ENCODE measurements at regions not wholly inside any gene's neighbourhood (a gene's known extent, or its start where the extent isn't known, plus 50 kb on each side); places are given as distances from the start of the nearest gene placed in this dataset.

DNA sequence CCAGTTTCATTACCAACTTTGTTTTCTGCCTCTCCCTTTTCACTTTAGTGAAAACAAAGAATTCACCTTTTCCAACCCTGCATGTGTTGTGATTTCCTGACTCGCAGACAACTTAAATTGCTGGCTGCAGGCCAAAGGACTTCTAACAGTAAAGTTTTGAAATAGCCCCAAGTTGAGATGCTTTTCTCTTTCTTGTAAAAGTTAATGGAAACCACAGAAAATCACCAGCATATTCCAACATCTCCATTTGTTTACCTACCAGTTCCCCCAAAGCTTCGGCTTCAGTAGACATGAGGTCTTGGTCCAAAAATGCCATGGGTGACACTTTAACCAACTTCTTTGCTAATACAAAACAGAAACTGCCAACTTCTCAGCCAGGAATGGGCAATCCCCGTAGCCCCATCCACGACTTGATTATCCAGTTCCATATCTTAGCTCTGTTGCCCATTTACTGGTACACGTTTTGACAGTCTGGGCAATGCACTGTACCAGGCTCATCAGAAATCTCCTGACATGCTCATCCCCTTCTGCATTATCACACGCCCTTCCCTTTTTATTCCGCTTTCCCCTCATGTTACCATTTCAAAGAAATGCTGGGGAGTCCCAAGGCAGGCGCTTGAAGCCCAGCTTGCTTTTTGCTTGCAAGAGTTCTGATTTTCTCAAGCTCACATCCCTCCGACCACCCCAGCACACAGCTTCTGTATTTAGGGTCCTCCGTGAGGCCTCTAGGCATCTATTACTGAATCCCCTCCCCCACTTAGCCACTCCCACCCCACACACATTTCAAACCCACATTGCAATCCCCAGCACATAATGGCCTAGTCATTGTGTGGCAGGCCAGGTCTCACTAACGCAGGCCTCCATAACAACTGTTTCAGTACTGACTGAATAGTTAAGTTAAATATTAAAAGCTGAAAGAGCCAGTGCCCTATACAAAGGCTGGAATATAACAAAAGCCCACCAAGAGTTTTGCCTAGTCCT, 137.9 kb upstream of the S100G start:
- H4K20me1 ChIP-seq (ENCODE audit: control insufficient read depth, insufficient read depth) = no peaks in the 10 kb centered on the region
- POLR2A ChIA-PET = no interaction called here
- no TSS peak for BruUV-seq (replicated peaks)
- H3K36me3 ChIP-seq (ENCODE audit: control insufficient read depth in 2 of 2, insufficient read depth in 2 of 2, low read length in 1 of 2) = no peaks in the 10 kb centered on the region
- intact Hi-C loops (cut with micrococcal nuclease; ENCODE audit: unreplicated experiment) = no loop called here
- no peak overlapping the region for H3K27ac ChIP-seq (ENCODE audit: control insufficient read depth, insufficient read depth)
- in situ Hi-C loops (cut with MboI) = no loop called here
- no peak overlapping the region for H2AFZ ChIP-seq (ENCODE audit: control insufficient read depth, low read depth, low read length)
- no peak overlapping the region for H3K4me2 ChIP-seq (ENCODE audit: control insufficient read depth, insufficient read depth)
- H3K9me3 ChIP-seq (replicated peaks; ENCODE audit: control insufficient read depth, insufficient read depth, low read length) = no peaks in the 10 kb centered on the region
- no peaks in the 10 kb centered on the region for H3K4me1 ChIP-seq (ENCODE audit: control insufficient read depth, insufficient read depth, low read length)
- TF ChIP-seq, protein P1, sequence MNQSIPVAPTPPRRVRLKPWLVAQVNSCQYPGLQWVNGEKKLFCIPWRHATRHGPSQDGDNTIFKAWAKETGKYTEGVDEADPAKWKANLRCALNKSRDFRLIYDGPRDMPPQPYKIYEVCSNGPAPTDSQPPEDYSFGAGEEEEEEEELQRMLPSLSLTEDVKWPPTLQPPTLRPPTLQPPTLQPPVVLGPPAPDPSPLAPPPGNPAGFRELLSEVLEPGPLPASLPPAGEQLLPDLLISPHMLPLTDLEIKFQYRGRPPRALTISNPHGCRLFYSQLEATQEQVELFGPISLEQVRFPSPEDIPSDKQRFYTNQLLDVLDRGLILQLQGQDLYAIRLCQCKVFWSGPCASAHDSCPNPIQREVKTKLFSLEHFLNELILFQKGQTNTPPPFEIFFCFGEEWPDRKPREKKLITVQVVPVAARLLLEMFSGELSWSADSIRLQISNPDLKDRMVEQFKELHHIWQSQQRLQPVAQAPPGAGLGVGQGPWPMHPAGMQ (IDR thresholded peaks at IDR 0.05; ENCODE audit: borderline replicate concordance) = no peak
- TF ChIP-seq CBX5 (IDR thresholded peaks at IDR 0.05; ENCODE audit: low read depth) = no peak
- TF ChIP-seq, protein P2, sequence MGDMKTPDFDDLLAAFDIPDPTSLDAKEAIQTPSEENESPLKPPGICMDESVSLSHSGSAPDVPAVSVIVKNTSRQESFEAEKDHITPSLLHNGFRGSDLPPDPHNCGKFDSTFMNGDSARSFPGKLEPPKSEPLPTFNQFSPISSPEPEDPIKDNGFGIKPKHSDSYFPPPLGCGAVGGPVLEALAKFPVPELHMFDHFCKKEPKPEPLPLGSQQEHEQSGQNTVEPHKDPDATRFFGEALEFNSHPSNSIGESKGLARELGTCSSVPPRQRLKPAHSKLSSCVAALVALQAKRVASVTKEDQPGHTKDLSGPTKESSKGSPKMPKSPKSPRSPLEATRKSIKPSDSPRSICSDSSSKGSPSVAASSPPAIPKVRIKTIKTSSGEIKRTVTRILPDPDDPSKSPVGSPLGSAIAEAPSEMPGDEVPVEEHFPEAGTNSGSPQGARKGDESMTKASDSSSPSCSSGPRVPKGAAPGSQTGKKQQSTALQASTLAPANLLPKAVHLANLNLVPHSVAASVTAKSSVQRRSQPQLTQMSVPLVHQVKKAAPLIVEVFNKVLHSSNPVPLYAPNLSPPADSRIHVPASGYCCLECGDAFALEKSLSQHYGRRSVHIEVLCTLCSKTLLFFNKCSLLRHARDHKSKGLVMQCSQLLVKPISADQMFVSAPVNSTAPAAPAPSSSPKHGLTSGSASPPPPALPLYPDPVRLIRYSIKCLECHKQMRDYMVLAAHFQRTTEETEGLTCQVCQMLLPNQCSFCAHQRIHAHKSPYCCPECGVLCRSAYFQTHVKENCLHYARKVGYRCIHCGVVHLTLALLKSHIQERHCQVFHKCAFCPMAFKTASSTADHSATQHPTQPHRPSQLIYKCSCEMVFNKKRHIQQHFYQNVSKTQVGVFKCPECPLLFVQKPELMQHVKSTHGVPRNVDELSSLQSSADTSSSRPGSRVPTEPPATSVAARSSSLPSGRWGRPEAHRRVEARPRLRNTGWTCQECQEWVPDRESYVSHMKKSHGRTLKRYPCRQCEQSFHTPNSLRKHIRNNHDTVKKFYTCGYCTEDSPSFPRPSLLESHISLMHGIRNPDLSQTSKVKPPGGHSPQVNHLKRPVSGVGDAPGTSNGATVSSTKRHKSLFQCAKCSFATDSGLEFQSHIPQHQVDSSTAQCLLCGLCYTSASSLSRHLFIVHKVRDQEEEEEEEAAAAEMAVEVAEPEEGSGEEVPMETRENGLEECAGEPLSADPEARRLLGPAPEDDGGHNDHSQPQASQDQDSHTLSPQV (IDR thresholded peaks at IDR 0.05) = no peak
- H3K9ac ChIP-seq (ENCODE audit: control insufficient read depth, insufficient read depth, low read length) = no peak overlapping the region
- no peak for DNase-seq (ENCODE audit: low read depth, low spot score)
- ATAC-seq = no peak
- RAD21 ChIA-PET (ENCODE audit: unreplicated experiment) = interaction anchor here (0.6 kb wide), 1 partner anchor 372 kb away, joined by 3 read pairs; no protein-coding TSS in a partner anchor
- H3K4me3 ChIP-seq = no peak overlapping the region
- 10% methylated on average over 11 of the region's 11 CpGs for WGBS (ENCODE audit: insufficient coverage, insufficient replicate concordance, low lambda C conversion rate, missing lambda C conversion rate)
- CTCF ChIA-PET = no interaction called here
- no peaks in the 10 kb centered on the region for H3K79me2 ChIP-seq (ENCODE audit: control insufficient read depth, insufficient read depth, low read length)
- no peaks in the 10 kb centered on the region for H3K27me3 ChIP-seq (replicated peaks in 1 of 2; ENCODE audit: control insufficient read depth in 2 of 2, insufficient read depth in 2 of 2, low read length in 1 of 2)
- no peak for FAIRE-seq
- SMC1A ChIA-PET (ENCODE audit: uncharacterized antibody, unreplicated experiment) = no interaction called here

All from GM12878 (cell line).